ENCODE measurements at regions not wholly inside any gene's neighbourhood (a gene's known extent, or its start where the extent isn't known, plus 50 kb on each side); places are given as distances from the start of the nearest gene placed in this dataset.

GRCh38 chr4:136150046-136150445 is 1382.2 kb downstream of the PCDH18 start:
- H3K4me3 ChIP-seq (replicated peaks in 1 of 3; ENCODE audit: low read depth in 2 of 3, low read length in 3 of 3): no peak overlapping the region
- no peak overlapping the region for H3K9ac ChIP-seq (ENCODE audit: insufficient read depth, low read length, poor library complexity, severe bottlenecking)
- intact Hi-C loops (cut with micrococcal nuclease): no loop called here
- H3K79me2 ChIP-seq (ENCODE audit: insufficient read depth, low read length): no peaks in the 10 kb centered on the region
- no peak overlapping the region for H3K27ac ChIP-seq (ENCODE audit: low read depth in 1 of 2, low read length in 2 of 2)
- WGBS (ENCODE audit: insufficient coverage): 84% methylated on average over 3 of the region's 6 CpGs
- no peak overlapping the region for H3K4me3 Mint-ChIP-seq
- no peak overlapping the region for H2AFZ ChIP-seq (ENCODE audit: insufficient read depth, low read depth, low read length, poor library complexity, severe bottlenecking)
- no peaks in the 10 kb centered on the region for H3K4me1 ChIP-seq (ENCODE audit: control insufficient read depth in 1 of 2, insufficient read depth in 2 of 2, low read length in 2 of 2)
- H3K9me3 Mint-ChIP-seq: peaks cover 0 to 7% (median 4%) of the 10 kb centered on the region in 7 donors
- no peaks in the 10 kb centered on the region for H3K36me3 Mint-ChIP-seq
- H3K4me2 ChIP-seq (replicated peaks; ENCODE audit: extremely low read depth, low read length, poor library complexity, severe bottlenecking): no peak overlapping the region
- no peaks in the 10 kb centered on the region for H3K27me3 ChIP-seq (ENCODE audit: control insufficient read depth in 2 of 2, insufficient read depth in 2 of 2, low read length in 2 of 2)
- peaks cover 0 to 6% of the 10 kb centered on the region in 2 donors for H3K9me3 ChIP-seq (replicated peaks in 1 of 2; ENCODE audit: control insufficient read depth in 1 of 2, insufficient read depth in 1 of 2, low read length in 2 of 2)
- no peaks in the 10 kb centered on the region for H3K36me3 ChIP-seq (replicated peaks in 1 of 2; ENCODE audit: control insufficient read depth in 1 of 2, insufficient read depth in 2 of 2, low read length in 2 of 2)
- DNase-seq: no peak
- H4K20me1 ChIP-seq (ENCODE audit: insufficient read depth, low read length): no peaks in the 10 kb centered on the region
- H3K27ac Mint-ChIP-seq: no peak overlapping the region
- no peaks in the 10 kb centered on the region for H3K4me1 Mint-ChIP-seq
- TF ChIP-seq CTCF (IDR thresholded peaks at IDR 0.05): no peak
- peaks cover 0 to 4% (median 0%) of the 10 kb centered on the region in 3 donors for H3K27me3 Mint-ChIP-seq (ENCODE audit: low read depth in 3 of 3)

- Mint-ChIP-seq H3K4me3 (no peak overlapping the region), H3K27me3 (ENCODE audit: low read depth in 3 of 3) (no peaks in the 10 kb centered on the region), H3K9me3 (no peaks in the 10 kb centered on the region), H3K36me3 (no peaks in the 10 kb centered on the region), H3K27ac (no peak overlapping the region), H3K4me1 (no peaks in the 10 kb centered on the region)
- no peak overlapping the region for H3K4me3 ChIP-seq (replicated peaks in 1 of 3; ENCODE audit: low read depth in 2 of 3, low read length in 3 of 3)
- DNase-seq: no peak
- H4K20me1 ChIP-seq (ENCODE audit: insufficient read depth, low read length): no peaks in the 10 kb centered on the region
- no peaks in the 10 kb centered on the region for H3K79me2 ChIP-seq (ENCODE audit: insufficient read depth, low read length)
- H3K27me3 ChIP-seq (ENCODE audit: control insufficient read depth in 2 of 2, insufficient read depth in 2 of 2, low read length in 2 of 2): no peaks in the 10 kb centered on the region
- no peaks in the 10 kb centered on the region for H3K36me3 ChIP-seq (replicated peaks in 1 of 2; ENCODE audit: control insufficient read depth in 1 of 2, insufficient read depth in 2 of 2, low read length in 2 of 2)
- no peak overlapping the region for H3K9ac ChIP-seq (ENCODE audit: insufficient read depth, low read length, poor library complexity, severe bottlenecking)
- H3K4me1 ChIP-seq (ENCODE audit: control insufficient read depth in 1 of 2, insufficient read depth in 2 of 2, low read length in 2 of 2): no peaks in the 10 kb centered on the region
- no CpG with 5 or more reads among the region's 3 CpGs for WGBS (ENCODE audit: insufficient coverage)
- H3K4me2 ChIP-seq (replicated peaks; ENCODE audit: extremely low read depth, low read length, poor library complexity, severe bottlenecking): no peak overlapping the region
- no peak overlapping the region for H3K27ac ChIP-seq (ENCODE audit: low read depth in 1 of 2, low read length in 2 of 2)
- no peak overlapping the region for H2AFZ ChIP-seq (ENCODE audit: insufficient read depth, low read depth, low read length, poor library complexity, severe bottlenecking)
- no peaks in the 10 kb centered on the region for H3K9me3 ChIP-seq (replicated peaks in 1 of 2; ENCODE audit: control insufficient read depth in 1 of 2, insufficient read depth in 1 of 2, low read length in 2 of 2)
- no peak for TF ChIP-seq CTCF (IDR thresholded peaks at IDR 0.05)
- intact Hi-C loops (cut with micrococcal nuclease): no loop called here
Observed at GRCh38 chr4:136136601-136137000, 1395.7 kb downstream of the PCDH18 start.
